ENCODE measurements at regions not wholly inside any gene's neighbourhood (a gene's known extent, or its start where the extent isn't known, plus 50 kb on each side); places are given as distances from the start of the nearest gene placed in this dataset.

GRCh38 chr10:31210190-31210589 lies 108.8 kb upstream of the ZEB1 start:
- TF ChIP-seq POLR2A (IDR thresholded peaks at IDR 0.05): no peak
- no peak for TF ChIP-seq CTCF (IDR thresholded peaks at IDR 0.05)

Data from adrenal gland (tissue), 5 donors.